Cardiac fibroblast (primary cell): ENCODE measurements at regions not wholly inside any gene's neighbourhood (a gene's known extent, or its start where the extent isn't known, plus 50 kb on each side); places are given as distances from the start of the nearest gene placed in this dataset.

ENCODE experiments used
- DNase-seq, 2 donors: peaks; one replicate each; pipeline versions ENCODE4 v3.0.0 to v3.0.0-alpha.2; 2010; ENCODE audit warnings: low read depth in 2 of 2
- H3K4me3 ChIP-seq, 2 donors: replicated peaks in 1 of 2; 1 replicate in 1 of 2; 2 replicates in 1 of 2; pipeline ENCODE4 v1.5.1; 2011; ENCODE audit warnings: low read depth in 2 of 2, low read length in 2 of 2, mild to moderate bottlenecking in 2 of 2, moderate library complexity in 1 of 2
- TF ChIP-seq, protein P1 (sequence below): IDR thresholded peaks from one replicate; pipeline ENCODE4 v1.5.1; 2011; ENCODE audit warnings: low read depth, mild to moderate bottlenecking, low read length, inconsistent platforms

GRCh38 chr20:7399575-7399974 lies 540.7 kb downstream of the HAO1 start:
- TF ChIP-seq, protein P1, sequence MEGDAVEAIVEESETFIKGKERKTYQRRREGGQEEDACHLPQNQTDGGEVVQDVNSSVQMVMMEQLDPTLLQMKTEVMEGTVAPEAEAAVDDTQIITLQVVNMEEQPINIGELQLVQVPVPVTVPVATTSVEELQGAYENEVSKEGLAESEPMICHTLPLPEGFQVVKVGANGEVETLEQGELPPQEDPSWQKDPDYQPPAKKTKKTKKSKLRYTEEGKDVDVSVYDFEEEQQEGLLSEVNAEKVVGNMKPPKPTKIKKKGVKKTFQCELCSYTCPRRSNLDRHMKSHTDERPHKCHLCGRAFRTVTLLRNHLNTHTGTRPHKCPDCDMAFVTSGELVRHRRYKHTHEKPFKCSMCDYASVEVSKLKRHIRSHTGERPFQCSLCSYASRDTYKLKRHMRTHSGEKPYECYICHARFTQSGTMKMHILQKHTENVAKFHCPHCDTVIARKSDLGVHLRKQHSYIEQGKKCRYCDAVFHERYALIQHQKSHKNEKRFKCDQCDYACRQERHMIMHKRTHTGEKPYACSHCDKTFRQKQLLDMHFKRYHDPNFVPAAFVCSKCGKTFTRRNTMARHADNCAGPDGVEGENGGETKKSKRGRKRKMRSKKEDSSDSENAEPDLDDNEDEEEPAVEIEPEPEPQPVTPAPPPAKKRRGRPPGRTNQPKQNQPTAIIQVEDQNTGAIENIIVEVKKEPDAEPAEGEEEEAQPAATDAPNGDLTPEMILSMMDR: no peak
- DNase-seq: peak in 1 of 2 donors; percentile 2
- no peak overlapping the region for H3K4me3 ChIP-seq

DNA sequence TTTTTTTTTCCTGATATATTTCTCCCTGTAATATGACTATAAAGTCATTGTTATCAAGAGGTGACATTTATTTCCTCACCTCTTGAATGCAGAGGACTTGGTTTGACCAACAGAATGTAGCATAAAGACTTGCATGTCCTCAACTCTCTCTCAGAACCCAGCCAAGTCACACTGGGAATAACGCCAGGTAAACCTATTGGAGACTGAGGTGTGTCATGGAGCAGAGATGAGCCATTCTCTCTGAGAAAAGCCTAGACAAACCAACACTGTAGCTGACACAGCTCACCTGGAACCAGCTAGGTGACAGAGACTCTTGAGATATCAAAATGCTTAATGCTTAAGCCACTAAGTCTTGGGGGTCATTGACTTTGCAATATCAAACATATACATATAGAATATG lies 533.6 kb downstream of the HAO1 start:
- H3K4me3 ChIP-seq: no peak overlapping the region
- DNase-seq: no peak
- TF ChIP-seq, protein P1: no peak

GRCh38 chr20:7410150-7410549 lies 530.1 kb downstream of the HAO1 start:
- no peak overlapping the region for H3K4me3 ChIP-seq
- peak in 1 of 2 donors; percentile 48 for DNase-seq
- TF ChIP-seq, protein P1: no peak

DNA sequence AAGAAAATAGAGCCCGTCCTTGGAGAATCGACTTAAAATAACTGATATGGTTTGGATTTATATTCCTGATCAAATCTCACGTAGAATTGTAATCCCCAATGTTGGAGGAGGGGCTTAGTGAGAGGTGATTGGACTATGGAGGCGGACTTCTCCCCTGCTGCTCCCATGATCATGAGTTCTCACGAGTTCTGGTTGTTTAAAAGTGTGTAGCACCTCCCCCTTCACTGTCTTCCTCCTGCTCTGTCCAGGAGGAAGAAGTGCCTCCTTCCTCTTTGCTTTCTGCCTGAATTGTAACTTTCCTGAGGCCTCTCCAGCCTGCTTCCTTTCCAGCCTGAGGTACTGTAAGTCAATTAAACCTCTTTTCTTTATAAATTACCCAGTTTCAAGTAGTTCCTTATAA lies 529.2 kb downstream of the HAO1 start:
- DNase-seq: no peak
- TF ChIP-seq, protein P1: no peak
- no peak overlapping the region for H3K4me3 ChIP-seq

GRCh38 chr20:7415427-7415826 lies 524.8 kb downstream of the HAO1 start:
- TF ChIP-seq, protein P1: no peak
- H3K4me3 ChIP-seq: no peak overlapping the region
- no peak for DNase-seq

- no peak overlapping the region for H3K4me3 ChIP-seq
- DNase-seq: no peak
- TF ChIP-seq, protein P1: no peak
Measured at GRCh38 chr20:7416382-7416781, 523.9 kb downstream of the HAO1 start.

GRCh38 chr20:7420345-7420744 lies 519.9 kb downstream of the HAO1 start:
- no peak for DNase-seq
- TF ChIP-seq, protein P1: no peak
- H3K4me3 ChIP-seq: no peak overlapping the region
